H9 (cell line): ENCODE measurements at regions not wholly inside any gene's neighbourhood (a gene's known extent, or its start where the extent isn't known, plus 50 kb on each side); places are given as distances from the start of the nearest gene placed in this dataset.

Experiments used
- DNase-seq: peaks from one replicate; pipeline ENCODE4 v3.0.0-alpha.2; 2017
- H2AFZ ChIP-seq: one replicate; pipeline ENCODE4 v1.6.1; 2013; ENCODE audit warnings: mild to moderate bottlenecking, low read length, control low read depth, moderate library complexity
- H2AK5ac ChIP-seq: 2 replicates; pipeline ENCODE4 v1.6.1; 2013; ENCODE audit warnings: low read length, control low read depth, mixed read lengths; ENCODE audit not compliant: insufficient read length
- H2BK120ac ChIP-seq: one replicate; pipeline ENCODE4 v1.6.1; 2013; ENCODE audit warnings: low read depth, mild to moderate bottlenecking, low read length, control low read depth, inconsistent platforms; ENCODE audit not compliant: poor library complexity, severe bottlenecking
- H2BK12ac ChIP-seq: 2 replicates; pipeline ENCODE4 v1.6.1; 2013; ENCODE audit warnings: low read length, control low read depth, mixed read lengths, low read depth; ENCODE audit not compliant: insufficient read length
- H2BK15ac ChIP-seq: 2 replicates; pipeline ENCODE4 v1.6.1; 2013; ENCODE audit warnings: low read depth, low read length, control low read depth
- H2BK20ac ChIP-seq: one replicate; pipeline ENCODE4 v1.6.1; 2013; ENCODE audit warnings: low read depth, mild to moderate bottlenecking, low read length, control low read depth, inconsistent platforms; ENCODE audit not compliant: poor library complexity, severe bottlenecking
- H2BK5ac ChIP-seq: 2 replicates; pipeline ENCODE4 v1.6.1; 2013; ENCODE audit warnings: low read length, control low read depth, mixed read lengths; ENCODE audit not compliant: insufficient read length
- H3K14ac ChIP-seq: 2 replicates; pipeline ENCODE4 v1.6.1; 2013; ENCODE audit warnings: low read length, control low read depth; ENCODE audit not compliant: insufficient read depth
- H3K18ac ChIP-seq: 2 replicates; pipeline ENCODE4 v1.6.1; 2013; ENCODE audit warnings: low read depth, mild to moderate bottlenecking, mixed read lengths, low read length, control low read depth; ENCODE audit not compliant: insufficient read length
- H3K23ac ChIP-seq: 2 replicates; pipeline ENCODE4 v1.6.1; 2013; ENCODE audit warnings: low read length, control low read depth, mixed read lengths, low read depth; ENCODE audit not compliant: insufficient read length
- H3K23me2 ChIP-seq: 2 replicates; pipeline ENCODE4 v1.6.1; 2013; ENCODE audit warnings: low read depth, mild to moderate bottlenecking, mixed read lengths, low read length, control low read depth; ENCODE audit not compliant: insufficient read length, poor library complexity, severe bottlenecking
- H3K27ac ChIP-seq: 2 replicates; pipeline ENCODE4 v1.5.1; 2013; ENCODE audit warnings: low read length, control low read depth, mixed read lengths, low read depth; ENCODE audit not compliant: insufficient read length
- H3K27me3 ChIP-seq: 2 replicates; pipeline ENCODE4 v1.6.1; 2013; ENCODE audit warnings: low read length, control low read depth, inconsistent platforms; ENCODE audit not compliant: insufficient read depth
- H3K4ac ChIP-seq: 2 replicates; pipeline ENCODE4 v1.6.1; 2013; ENCODE audit warnings: low read depth, mild to moderate bottlenecking, control low read depth, inconsistent platforms, low read length, moderate library complexity
- H3K4me1 ChIP-seq: 2 replicates; pipeline ENCODE4 v1.6.1; 2013; ENCODE audit warnings: low read length, control low read depth, inconsistent platforms; ENCODE audit not compliant: insufficient read depth
- H3K4me2 ChIP-seq: 2 replicates; pipeline ENCODE4 v1.6.1; 2013; ENCODE audit warnings: low read length, control low read depth, mixed read lengths; ENCODE audit not compliant: insufficient read length, insufficient read depth
- H3K56ac ChIP-seq: 2 replicates; pipeline ENCODE4 v1.6.1; 2013; ENCODE audit warnings: low read depth, mild to moderate bottlenecking, mixed read lengths, low read length, control low read depth; ENCODE audit not compliant: insufficient read length
- H3K79me1 ChIP-seq: 2 replicates; pipeline ENCODE4 v1.6.1; 2013; ENCODE audit warnings: low read depth, mild to moderate bottlenecking, moderate library complexity, low read length, control low read depth, inconsistent platforms; ENCODE audit not compliant: insufficient read depth, poor library complexity, severe bottlenecking
- H3K79me2 ChIP-seq: 2 replicates; pipeline ENCODE4 v1.6.1; 2013; ENCODE audit warnings: low read length, control low read depth, inconsistent platforms; ENCODE audit not compliant: insufficient read depth
- H3K9ac ChIP-seq: 2 replicates; pipeline ENCODE4 v1.6.1; 2013; ENCODE audit warnings: low read length, control low read depth, mixed read lengths; ENCODE audit not compliant: insufficient read length; ENCODE audit errors: extremely low read depth
- H3K9me3 ChIP-seq: one replicate; pipeline ENCODE4 v1.6.1; 2013; ENCODE audit warnings: low read depth, low read length, inconsistent platforms; ENCODE audit not compliant: control insufficient read depth
- H3T11ph ChIP-seq: one replicate; pipeline ENCODE4 v1.6.1; 2013; ENCODE audit warnings: mild to moderate bottlenecking, low read length, control low read depth, inconsistent platforms
- H4K20me1 ChIP-seq: one replicate; pipeline ENCODE4 v1.6.1; 2013; ENCODE audit not compliant: control insufficient read depth, insufficient read length, insufficient read depth
- H4K5ac ChIP-seq: 2 replicates; pipeline ENCODE4 v1.6.1; 2013; ENCODE audit warnings: low read depth, mild to moderate bottlenecking, mixed read lengths, low read length, control low read depth; ENCODE audit not compliant: insufficient read length
- H4K8ac ChIP-seq: replicated peaks from 2 replicates; pipeline ENCODE4 v1.6.1; 2013; ENCODE audit warnings: low read length, control low read depth, mixed read lengths, low read depth; ENCODE audit not compliant: insufficient read length
- H4K91ac ChIP-seq: 2 replicates; pipeline ENCODE4 v1.6.1; 2013; ENCODE audit warnings: low read depth, mild to moderate bottlenecking, moderate library complexity, mixed read lengths, low read length, control low read depth; ENCODE audit not compliant: insufficient read length
- H3K27ac Mint-ChIP-seq, 3 experiments: 2 replicates in 2 of 3; 3 replicates in 1 of 3; pipeline ENCODE4 v1.8.0; 2020 to 2021; ENCODE audit warnings: mixed read lengths in 3 of 3, mild to moderate bottlenecking in 1 of 3, moderate library complexity in 1 of 3
- H3K27me3 Mint-ChIP-seq: 2 replicates; pipeline ENCODE4 v1.8.0; 2021; ENCODE audit warnings: low read depth, mild to moderate bottlenecking, moderate library complexity, mixed read lengths
- H3K36me3 Mint-ChIP-seq, 3 experiments: 2 replicates in 2 of 3; 3 replicates in 1 of 3; pipeline ENCODE4 v1.8.0; 2020 to 2021; ENCODE audit warnings: low read depth in 3 of 3, mixed read lengths in 3 of 3; ENCODE audit not compliant: insufficient read depth in 1 of 3
- H3K4me1 Mint-ChIP-seq, 2 experiments: 2 replicates each; pipeline ENCODE4 v1.8.0; 2020; ENCODE audit warnings: mixed read lengths in 2 of 2
- H3K4me3 Mint-ChIP-seq, 2 experiments: 2 replicates in 1 of 2; 3 replicates in 1 of 2; pipeline ENCODE4 v1.8.0; 2020 to 2021; ENCODE audit warnings: mild to moderate bottlenecking in 2 of 2, mixed read lengths in 2 of 2, moderate library complexity in 1 of 2
- H3K9me3 Mint-ChIP-seq, 2 experiments: 2 replicates in 1 of 2; 3 replicates in 1 of 2; pipeline ENCODE4 v1.8.0; 2020; ENCODE audit warnings: mild to moderate bottlenecking in 2 of 2, mixed read lengths in 2 of 2, moderate library complexity in 1 of 2
- WGBS: extraction: QIAGEN DNeasy Blood & Tissue Kit; methylation state at CpG from one replicate; pipeline ENCODE4 v1.1.7; 2013; ENCODE audit warnings: missing lambda C conversion rate, low lambda C conversion rate, mixed read lengths; ENCODE audit not compliant: insufficient read length; ENCODE audit errors: extremely low coverage; 5-methylcytosine and 5-hydroxymethylcytosine counted together
- TF ChIP-seq, protein P1 (sequence below): fragments of 200-600 bp; sonication (generic); conservative IDR thresholded peaks from 3 replicates; pipeline ENCODE4 v1.8.0; 2021; ENCODE audit warnings: antibody characterized with exemption, mild to moderate bottlenecking

DNA sequence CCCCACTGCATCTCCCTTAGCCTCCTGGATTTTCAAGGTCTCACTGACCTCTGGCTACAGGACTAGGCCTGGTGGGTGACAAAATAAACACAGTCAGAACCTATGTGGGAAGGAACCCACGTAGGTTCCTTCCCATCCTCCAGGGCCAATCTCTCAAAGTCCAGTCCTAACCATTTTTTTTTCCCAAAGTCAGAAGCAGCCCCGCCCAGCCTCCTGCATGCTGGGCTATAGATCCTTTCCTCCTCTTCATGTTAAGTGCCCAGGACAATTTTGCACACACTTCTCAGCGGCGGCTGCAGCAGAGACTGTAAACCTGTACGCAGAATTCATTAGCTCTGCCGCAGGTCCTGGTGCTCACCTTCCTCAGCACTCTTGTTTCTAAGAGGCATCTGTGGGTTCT, 285.8 kb downstream of the NPIPA8 start:
- Histone ChIP-seq H2BK120ac (no peak overlapping the region), H2AFZ (no peak overlapping the region), H3K9me3 (no peaks in the 10 kb centered on the region), H3K4ac (no peak overlapping the region), H3K27me3 (no peaks in the 10 kb centered on the region; the same call in 1 of the 2 replicates), H3K79me1 (no peaks in the 10 kb centered on the region), H3K79me2 (no peaks in the 10 kb centered on the region), H4K8ac (no peak overlapping the region), H2BK20ac (no peak overlapping the region), H3K18ac (no peak overlapping the region), H3K4me2 (no peak overlapping the region), H2BK12ac (no peak overlapping the region), H3T11ph (no peak overlapping the region), H3K27ac (no peak overlapping the region), H4K20me1 (no peaks in the 10 kb centered on the region), H2BK15ac (no peak overlapping the region), H3K4me1 (no peaks in the 10 kb centered on the region), H3K14ac (no peak overlapping the region), H3K56ac (no peak overlapping the region), H3K9ac (no peak overlapping the region), H2AK5ac (no peak overlapping the region), H2BK5ac (no peak overlapping the region), H4K5ac (no peak overlapping the region), H4K91ac (no peak overlapping the region), H3K23me2 (no peaks in the 10 kb centered on the region), H3K23ac (no peak overlapping the region)
- no CpG with 5 or more reads among the region's 6 CpGs for WGBS
- Mint-ChIP-seq H3K36me3 (no peaks in the 10 kb centered on the region), H3K27ac (no peak overlapping the region), H3K9me3 (no peaks in the 10 kb centered on the region), H3K4me1 (peaks cover 12 to 19% of the 10 kb centered on the region in 2 experiments), H3K4me3 (no peak overlapping the region), H3K27me3 (peaks cover 20% of the 10 kb centered on the region)
- DNase-seq, result no peak
- TF ChIP-seq, protein P1, sequence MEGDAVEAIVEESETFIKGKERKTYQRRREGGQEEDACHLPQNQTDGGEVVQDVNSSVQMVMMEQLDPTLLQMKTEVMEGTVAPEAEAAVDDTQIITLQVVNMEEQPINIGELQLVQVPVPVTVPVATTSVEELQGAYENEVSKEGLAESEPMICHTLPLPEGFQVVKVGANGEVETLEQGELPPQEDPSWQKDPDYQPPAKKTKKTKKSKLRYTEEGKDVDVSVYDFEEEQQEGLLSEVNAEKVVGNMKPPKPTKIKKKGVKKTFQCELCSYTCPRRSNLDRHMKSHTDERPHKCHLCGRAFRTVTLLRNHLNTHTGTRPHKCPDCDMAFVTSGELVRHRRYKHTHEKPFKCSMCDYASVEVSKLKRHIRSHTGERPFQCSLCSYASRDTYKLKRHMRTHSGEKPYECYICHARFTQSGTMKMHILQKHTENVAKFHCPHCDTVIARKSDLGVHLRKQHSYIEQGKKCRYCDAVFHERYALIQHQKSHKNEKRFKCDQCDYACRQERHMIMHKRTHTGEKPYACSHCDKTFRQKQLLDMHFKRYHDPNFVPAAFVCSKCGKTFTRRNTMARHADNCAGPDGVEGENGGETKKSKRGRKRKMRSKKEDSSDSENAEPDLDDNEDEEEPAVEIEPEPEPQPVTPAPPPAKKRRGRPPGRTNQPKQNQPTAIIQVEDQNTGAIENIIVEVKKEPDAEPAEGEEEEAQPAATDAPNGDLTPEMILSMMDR, result no peak
